HG03354 (cell line): ENCODE measurements at regions not wholly inside any gene's neighbourhood (a gene's known extent, or its start where the extent isn't known, plus 50 kb on each side); places are given as distances from the start of the nearest gene placed in this dataset.
"Not testable (repeated sequence)": the region's sequence is repeated elsewhere in the genome, so short reads cannot be mapped to it uniquely, and the experiment has no call there.

Experiments
- ATAC-seq: cut with Tn5 transposase; IDR thresholded peaks from one replicate; pipeline ENCODE4 v1.9.1; 2021; ENCODE audit warnings: mild to moderate bottlenecking; ENCODE audit not compliant: unreplicated experiment, poor library complexity, severe bottlenecking

DNA sequence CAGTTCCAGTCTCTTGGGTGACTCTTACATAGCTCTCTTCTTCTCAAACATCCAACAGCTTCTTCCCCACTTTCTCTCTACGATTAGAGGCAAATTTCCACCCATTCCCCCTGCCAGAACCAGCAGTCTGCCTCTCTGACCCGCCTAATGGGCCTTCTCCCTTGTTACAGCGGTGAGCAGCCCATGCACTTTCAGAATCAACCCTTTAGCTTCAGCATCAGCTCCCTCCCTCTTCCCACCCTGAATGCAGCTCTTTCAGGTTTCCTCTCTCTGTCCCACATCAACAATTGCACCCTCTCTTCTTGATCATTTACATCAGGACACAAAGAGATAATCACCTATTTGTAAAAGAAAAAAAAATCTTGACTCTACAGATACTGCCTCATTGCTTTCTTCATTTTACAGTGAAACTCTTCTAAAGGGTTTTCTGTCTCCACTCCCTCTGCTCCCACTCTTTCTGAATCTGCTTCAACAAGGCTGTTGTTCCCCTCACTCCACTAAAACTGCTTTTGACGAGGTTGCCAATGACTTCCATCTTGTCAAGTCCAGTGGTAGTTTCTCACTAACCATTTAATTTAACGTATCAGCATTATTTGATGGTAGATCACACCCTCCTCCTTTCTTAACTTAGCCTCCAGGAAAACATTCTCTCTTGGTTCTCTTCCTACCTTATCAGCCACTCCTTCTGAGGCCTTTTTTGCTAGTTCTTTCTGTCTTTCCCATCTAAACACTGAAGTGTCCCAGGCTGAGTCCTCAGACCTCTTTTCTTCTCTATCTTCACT lies 106.6 kb downstream of the NPY start:
- no peak for ATAC-seq

DNA sequence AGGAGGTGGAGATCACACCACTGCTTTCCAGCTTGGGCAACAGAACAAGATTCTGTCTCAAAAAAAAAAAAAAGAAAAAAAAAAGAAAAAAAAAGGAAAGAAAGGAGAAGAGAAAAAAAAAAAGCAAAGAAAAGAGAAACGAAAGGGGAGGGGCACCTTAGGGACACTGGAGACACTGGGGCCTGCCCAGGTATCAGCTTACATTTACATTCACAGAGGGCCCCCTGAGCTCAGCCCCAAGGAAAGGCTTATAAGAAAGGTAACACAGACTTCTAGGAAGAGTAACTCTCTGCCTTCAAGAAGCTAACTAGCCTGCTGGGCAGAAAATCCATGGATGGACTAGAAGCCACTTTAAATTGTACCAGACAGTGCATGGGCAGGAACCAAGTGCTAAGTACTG lies 108.8 kb downstream of the NPY start:
- no peak for ATAC-seq

DNA sequence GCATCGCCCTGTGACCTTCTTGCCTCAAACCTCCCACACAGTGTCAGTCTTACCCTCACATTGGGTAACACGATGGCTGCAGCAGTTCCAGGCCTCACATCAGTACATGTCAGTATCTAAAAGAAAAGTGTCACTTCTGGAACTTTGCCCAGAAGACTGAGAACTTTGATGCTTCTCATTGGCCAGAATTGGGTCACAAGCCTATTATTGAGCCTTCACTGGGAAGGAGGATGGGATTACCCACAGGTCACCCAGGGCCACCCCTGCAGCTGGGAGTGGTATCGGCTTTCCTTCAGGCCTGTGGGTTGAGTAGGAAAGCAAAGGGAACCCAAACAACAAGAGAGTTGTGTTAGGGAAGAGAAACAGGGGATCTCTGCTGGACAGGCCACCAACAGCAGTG lies 111.5 kb downstream of the NPY start:
- no peak for ATAC-seq

DNA sequence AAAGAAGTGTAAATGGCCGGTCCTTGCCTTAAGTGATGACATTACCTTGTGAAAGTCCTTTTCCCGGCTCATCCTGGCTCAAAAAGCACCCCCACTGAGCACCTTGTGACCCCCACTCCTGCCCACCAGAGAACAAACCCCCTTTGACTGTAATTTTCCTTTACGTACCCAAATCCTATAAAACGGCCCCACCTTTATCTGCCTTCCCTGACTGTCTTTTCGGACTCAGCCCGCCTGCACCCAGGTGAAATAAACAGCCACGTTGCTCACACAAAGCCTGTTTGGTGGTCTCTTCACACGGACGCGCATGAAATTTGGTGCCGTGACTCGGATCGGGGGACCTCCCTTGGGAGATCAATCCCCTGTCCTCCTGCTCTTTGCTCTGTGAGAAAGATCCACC lies 112.4 kb downstream of the NPY start:
- ATAC-seq = not testable (repeated sequence)

DNA sequence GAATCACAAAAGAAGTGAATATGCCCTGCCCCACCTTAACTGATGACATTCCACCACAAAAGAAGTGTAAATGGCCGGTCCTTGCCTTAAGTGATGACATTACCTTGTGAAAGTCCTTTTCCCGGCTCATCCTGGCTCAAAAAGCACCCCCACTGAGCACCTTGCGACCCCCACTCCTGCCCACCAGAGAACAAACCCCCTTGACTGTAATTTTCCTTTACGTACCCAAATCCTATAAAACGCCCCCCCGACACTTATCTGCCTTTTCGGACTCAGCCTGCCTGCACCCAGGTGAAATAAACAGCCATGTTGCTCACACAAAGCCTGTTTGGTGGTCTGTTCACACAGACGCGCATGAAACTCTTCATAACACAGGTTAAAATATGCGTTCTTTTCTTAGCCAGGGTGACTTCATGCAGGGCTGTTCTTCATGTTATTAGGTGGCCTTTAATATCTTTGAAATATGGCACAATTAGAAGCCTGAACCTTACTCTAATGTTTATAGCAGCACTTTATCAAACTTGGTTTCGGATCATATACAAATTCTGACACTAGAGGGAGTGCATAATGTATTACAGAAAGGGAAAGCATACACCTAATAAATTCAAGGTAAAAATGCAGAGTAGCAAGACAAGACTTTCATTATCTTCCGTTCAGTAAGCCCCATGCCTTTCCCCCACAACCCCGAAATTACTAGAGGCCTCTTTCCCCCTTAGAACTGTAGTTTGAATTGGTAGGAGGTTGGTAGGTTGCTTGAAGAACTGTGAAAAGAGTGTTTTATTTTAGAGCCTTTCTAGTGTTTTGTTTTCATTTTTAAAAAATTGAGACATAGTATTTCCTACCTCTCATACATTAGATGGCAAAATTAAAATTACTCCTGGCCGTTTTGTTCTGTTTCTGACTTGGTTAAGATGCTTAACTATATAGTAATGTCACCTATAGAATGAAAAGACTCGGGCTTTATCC lies 117.9 kb downstream of the NPY start:
- peak; percentile 49 for ATAC-seq

DNA sequence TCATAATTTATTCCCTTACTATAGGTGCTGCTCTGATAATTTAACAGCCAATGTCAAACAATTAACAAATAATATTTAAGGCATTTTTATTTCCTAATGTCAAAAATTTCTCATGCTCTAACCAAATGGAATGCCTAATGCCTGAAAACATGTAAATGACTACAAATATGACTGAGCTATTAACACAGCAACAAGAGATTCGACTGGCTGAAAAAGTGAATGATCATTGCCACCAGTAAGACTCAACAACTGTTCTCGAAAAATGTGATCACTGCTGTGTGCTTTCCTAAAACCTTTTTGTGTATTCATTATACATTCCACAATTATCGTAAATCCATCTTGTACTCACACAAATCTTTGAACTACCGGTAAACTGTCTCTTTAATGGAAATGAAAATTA lies 118.7 kb downstream of the NPY start:
- no peak for ATAC-seq

DNA sequence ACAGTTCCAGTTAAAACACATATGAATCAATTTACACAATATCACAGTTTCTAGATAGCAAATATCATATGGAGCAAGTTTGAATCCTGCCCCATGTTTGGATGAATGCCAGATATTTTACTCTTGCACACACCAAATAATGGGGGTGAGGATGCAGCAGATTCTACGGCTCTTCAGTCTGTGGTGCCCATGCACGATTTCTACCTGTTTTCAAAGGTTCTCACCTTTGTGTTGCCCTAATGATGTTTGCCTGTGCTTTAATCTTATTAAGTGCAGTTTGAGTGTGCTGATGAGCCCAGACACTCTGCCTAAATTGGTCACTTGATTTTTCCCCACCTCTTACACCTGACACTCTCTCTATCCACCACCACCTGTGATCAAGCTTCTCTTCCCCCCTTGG lies 119.6 kb downstream of the NPY start:
- no peak for ATAC-seq

DNA sequence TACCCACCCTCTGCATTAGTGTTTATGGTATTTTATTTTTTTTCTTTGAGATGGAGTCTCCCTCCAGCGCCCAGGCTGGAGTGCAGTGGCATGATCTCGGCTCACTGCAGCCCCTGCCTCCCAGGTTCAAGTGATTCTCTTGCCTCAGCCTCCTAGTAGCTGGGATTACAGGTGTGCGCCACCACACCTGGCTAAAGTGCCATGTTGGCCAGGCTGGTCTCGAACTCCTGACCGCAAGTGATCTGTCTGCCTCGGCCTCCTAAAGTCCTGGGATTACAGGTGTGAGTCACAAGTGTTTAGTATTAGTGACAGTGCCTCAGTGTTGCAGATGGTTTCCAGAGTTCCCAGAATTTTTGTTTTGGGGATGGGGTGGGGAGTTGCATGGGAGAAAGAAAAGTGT lies 120.3 kb downstream of the NPY start:
- ATAC-seq = no peak

DNA sequence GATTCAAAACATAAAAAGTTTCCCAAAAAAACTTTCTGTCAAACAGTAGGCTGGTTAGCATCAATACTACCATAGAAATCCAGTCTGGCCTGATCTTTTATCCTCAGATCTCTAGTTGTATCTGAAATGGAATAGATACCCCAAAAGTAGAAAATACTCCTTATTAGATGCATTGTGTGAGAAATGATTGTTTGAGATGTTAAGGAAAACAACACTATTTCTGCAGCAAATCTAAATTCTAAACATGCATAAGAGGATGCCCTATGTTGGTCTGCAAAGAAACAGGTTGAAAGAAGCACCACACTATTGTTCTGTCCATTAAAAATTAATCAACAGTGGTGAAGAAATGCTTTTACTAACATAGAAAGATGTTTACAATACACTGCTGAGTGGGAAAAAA lies 121.0 kb downstream of the NPY start:
- ATAC-seq = no peak

DNA sequence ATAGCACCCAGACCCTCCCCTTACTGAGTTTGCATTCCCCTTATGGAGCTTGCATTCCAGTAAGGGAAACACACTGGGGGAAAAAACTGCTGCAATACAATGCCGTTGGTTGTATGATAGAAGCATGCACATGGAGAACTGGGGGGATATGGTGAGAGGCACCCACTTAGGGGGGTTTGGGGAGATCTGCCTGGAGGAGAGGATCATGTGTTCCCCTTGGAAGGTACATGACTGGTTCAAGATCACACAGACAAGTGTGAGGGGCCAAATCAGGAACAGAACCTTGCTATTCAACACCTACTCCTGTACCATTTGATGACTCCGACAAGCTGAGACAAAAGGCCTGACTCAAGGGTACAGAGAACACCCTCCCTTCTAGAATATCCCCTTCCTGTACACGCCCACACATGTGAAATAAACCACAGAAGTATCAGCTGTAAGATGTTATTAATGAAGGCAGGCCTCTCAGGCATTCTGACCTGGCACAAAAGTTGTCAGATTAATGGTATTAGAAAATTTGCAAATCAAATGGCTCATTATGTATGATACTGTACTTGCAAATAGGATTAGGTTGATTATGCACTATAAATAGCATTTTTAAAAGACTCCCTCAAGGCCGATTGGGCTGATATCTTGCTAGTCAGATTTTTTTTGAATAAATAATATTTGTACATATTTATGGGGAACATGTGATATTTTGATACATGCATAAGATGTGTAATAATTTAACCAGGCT lies 122.2 kb downstream of the NPY start:
- peak; percentile 69 for ATAC-seq

DNA sequence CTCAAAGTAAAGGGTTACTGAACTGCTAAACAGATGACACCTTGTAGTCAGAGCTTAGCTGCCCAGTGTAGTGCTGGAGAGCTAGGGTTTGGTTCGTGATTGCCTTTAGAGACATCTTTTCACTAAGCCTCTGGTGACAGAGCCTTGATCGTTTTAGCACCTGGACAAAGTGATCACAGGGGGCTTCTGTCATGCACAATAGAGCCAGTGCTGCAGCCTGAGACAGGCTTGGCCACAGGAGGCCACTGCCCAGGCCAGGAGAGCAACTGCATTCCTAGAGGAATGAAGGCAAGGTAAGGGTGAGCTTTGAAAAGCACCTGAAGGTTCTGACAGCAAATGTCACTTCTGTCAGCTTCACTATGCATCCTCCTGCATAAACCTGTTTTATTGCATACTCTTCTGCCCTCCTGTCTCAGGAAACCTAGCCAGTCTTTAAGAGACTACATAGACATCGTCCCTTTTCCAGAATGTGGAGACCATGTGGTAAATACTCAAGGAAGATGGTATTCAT lies 122.9 kb downstream of the NPY start:
- ATAC-seq = no peak

DNA sequence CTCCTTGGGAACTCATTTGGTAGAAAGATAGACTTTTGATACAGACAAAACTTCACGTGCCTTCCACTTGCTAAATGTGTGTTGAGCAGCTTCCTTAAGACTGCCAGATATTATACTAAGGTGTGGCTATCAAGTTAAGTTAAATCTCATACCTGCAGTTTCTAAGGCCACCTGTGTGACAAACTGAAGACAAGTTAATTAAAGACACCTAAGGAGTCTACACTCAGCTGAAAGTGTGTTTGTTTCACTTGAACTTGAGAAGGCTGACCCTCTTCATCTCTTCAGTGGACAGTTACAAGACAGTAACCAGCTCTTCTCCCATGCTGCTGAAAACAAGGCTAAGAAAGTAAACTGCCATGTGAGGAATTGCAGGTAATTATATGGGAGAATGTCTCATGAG lies 124.0 kb downstream of the NPY start:
- ATAC-seq = no peak

DNA sequence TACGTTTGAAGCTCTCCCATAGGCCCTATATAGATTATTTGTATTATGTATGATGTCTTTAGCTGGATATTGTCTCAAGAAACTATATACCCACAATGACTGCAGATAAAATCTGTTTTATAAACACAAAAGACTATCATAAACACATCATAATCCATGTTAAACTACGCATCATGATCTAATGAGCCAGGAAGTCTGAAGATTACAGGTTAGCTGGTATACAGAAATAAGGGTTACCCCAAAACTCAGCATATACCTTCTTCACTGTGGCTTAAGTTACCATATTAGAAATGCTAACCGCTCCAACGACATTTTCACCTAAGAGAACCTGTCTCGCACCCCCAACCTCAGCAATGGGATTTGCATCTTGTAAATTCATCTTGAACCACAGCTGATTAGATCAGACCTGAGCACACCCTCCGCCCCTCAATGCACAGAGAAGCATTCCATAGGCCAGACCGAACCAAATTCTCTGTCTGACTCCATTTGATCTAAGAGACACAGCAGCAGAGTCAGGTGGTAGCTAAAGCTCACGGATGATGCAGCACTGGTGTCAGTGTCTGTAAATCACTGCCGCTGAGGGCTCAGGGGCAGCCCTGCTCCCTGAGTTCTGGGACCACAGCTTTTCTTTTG lies 124.9 kb downstream of the NPY start:
- no peak for ATAC-seq

DNA sequence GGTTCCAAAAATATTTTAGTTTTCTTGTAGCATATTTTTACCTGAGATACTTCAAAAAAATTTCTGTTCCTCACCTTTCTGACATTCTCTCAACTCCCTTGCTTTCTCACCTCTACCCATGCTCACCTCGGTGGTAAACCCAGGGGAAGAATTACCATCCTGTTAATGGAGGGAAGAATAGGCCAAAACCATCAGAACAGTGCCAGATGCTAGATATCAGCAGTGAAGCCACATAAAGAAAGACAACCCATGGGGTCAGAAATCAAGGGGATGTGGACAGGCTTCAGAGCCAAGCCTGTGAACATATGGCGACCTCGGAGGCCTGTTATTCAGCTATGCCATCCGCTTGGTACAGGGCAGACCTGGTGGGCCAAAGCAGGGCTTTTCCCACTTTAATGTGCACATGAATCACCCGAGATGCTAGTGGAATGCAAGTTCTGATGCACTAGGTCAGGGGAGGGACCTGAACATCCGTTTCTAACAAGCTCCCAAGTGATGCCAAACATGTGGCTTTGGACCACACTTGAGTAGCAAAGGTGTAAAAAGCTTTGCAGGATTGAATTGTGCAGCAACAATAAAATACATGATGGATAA lies 125.5 kb downstream of the NPY start:
- ATAC-seq = no peak

DNA sequence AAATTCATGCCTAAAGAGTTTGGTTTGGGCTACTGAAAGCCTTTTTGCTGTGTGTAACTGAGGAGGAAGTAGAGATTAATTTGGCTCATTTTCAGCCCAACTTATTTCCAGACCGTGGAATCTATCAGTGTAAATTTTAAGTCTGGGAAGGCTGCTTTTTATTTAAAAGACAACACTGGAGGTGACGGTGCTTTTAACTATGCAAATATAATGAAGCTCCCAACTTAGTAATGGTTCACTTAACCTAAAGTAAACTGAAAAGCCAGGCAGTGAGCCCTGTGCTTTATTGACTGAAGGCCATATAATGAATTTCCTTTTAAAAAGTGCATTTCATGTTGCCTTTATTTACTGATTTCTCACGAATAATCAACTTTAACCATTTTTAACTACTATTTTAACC lies 127.2 kb downstream of the NPY start:
- no peak for ATAC-seq

DNA sequence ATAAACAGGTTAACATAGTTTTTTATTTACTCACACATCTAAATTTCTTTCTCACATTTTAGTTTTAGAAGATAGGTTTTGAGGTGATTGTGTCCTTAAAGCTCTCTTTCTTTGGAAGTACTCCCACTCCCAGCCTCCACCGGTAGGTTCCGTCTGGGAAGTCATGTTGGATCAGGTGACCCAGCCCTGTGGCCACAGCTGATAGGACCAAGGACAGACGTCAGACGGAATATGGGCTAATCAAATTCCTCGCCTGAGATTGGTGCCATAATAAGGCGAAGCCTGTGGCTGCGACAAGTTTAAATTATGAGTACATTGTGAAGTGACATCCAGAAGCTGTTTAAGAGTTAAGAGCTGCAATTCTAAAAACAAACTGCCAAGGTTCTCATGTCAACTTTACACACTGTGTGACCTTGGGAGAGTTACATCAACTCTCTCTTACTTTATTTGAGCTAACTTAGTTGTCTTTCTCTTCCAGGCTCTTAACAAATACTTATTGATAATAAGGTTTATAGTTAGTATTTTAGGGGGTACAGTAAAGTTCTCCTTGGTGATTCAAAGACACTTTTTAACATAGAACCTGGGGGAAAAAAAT lies 133.6 kb downstream of the NPY start:
- no peak for ATAC-seq

DNA sequence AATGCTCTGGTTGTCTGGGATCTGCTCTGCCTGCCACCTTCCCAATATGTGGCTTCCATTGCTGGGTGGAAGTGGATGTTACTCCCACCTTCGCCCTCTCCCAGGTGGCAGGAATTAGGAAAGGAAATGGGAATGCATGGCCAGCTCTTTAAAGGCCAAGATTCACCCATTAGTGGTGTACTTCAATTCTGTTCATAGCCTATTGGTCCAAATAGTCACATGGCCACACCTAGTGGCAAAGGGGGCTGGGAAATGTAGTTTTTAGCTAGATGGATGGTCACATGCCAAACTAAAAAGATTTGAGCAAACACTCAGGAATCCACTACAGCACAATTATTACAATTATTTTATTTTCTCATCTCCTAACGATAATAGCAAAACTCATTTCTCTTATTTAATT lies 135.1 kb downstream of the NPY start:
- peak; percentile 56 for ATAC-seq

DNA sequence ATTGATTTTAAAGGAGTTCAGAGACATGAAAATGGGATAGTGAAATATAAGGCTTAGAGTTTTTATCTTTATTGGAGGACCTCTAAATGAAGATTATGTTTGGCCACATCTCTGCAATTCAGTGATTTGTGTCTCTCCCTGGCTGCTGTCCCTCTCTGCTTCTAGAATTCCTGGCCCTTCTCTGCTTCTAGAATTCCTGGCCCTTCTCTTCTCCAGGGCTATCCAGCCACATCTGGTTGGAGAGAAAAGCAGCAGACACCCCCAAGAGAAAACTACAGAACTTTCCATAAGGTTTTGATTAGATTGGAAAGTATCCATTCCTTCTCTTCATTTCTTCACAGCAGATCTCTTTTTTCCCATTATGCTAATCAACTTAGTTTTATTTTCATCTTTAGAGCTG lies 135.5 kb downstream of the NPY start:
- no peak for ATAC-seq

DNA sequence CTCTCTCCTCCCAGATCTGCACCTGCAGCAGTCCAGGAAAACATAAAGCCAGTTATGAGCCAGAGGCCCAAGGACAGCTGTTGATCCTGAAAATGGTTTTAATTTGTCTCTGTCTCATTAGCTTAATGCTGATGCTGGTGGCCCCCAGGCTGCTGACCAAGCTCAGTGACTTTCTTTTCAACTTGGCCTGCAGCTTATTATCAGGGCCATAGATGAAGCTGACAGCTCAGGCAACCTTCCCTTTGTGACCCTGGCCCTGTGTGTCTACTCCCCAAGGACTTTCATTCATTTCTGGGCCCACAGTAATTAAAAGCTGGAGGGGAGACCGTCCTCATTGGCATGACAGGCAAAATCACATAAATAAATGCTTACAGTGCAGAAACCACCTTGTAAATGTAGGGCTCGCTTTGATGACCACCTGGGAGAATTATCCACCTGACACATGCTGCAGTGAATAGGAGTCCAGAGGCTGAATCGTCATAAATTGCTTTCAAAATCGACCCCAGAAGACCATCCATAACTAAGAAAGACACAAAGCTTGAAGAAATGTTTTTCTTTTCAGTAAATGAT lies 138.5 kb downstream of the NPY start:
- no peak for ATAC-seq
